H1 (cell line): ENCODE measurements at regions not wholly inside any gene's neighbourhood (a gene's known extent, or its start where the extent isn't known, plus 50 kb on each side); places are given as distances from the start of the nearest gene placed in this dataset.

Experiments
- CTCF ChIA-PET: fragments of 300-600 bp; sonication (Branson Sonifier 250); formaldehyde crosslinking; loops from one replicate; lab custom pipeline; 2021; ENCODE audit not compliant: partially characterized antibody; lab: Charles Lee
- POLR2A ChIA-PET: fragments of 300-600 bp; sonication (Branson Sonifier 250); formaldehyde crosslinking; loops from one replicate; lab custom pipeline; 2021; ENCODE audit warnings: inconsistent platforms; ENCODE audit not compliant: partially characterized antibody; lab: Charles Lee
- DNase-seq, 2 experiments: peaks; one replicate each; pipeline versions ENCODE4 v3.0.0 to v3.0.0-alpha.2; 2010 to 2022; ENCODE audit warnings: low spot score in 2 of 2, low read depth in 1 of 2, mixed read lengths in 1 of 2
- FAIRE-seq: peaks from 2 replicates; lab custom pipeline; 2011; peaks lifted over from hg19 to GRCh38; lab: Jason Lieb, UNC
- H2AFZ ChIP-seq: 2 replicates; pipeline ENCODE4 v1.8.1; 2012; ENCODE audit warnings: low read length, inconsistent platforms
- H2AK5ac ChIP-seq: 2 replicates; pipeline ENCODE4 v1.6.1; 2013; ENCODE audit warnings: low read depth, low read length
- H2BK120ac ChIP-seq: replicated peaks from 2 replicates; pipeline ENCODE3; 2013; ENCODE audit warnings: low read depth, low read length, inconsistent platforms
- H2BK12ac ChIP-seq: 2 replicates; pipeline ENCODE4 v1.6.1; 2013; ENCODE audit warnings: low read depth, low read length
- H2BK15ac ChIP-seq: 2 replicates; pipeline ENCODE4 v1.6.1; 2013; ENCODE audit warnings: low read length
- H2BK20ac ChIP-seq: 2 replicates; pipeline ENCODE4 v1.6.1; 2013; ENCODE audit warnings: low read length
- H2BK5ac ChIP-seq: 2 replicates; pipeline ENCODE4 v1.6.1; 2013; ENCODE audit warnings: low read depth, low read length
- H3K14ac ChIP-seq: 2 replicates; pipeline ENCODE4 v1.6.1; 2013; ENCODE audit warnings: inconsistent platforms; ENCODE audit not compliant: insufficient read length
- H3K18ac ChIP-seq: 2 replicates; pipeline ENCODE4 v1.6.1; 2013; ENCODE audit warnings: low read length; ENCODE audit errors: extremely low read depth
- H3K23ac ChIP-seq: 2 replicates; pipeline ENCODE4 v1.6.1; 2013; ENCODE audit warnings: inconsistent platforms; ENCODE audit not compliant: insufficient read length
- H3K23me2 ChIP-seq: 2 replicates; pipeline ENCODE4 v1.6.1; 2013; ENCODE audit warnings: low read depth, low read length
- H3K27ac ChIP-seq: 2 replicates; pipeline ENCODE4 v1.6.1; 2011; ENCODE audit warnings: low read depth, low read length, inconsistent platforms
- H3K27me3 ChIP-seq, 4 experiments: replicated peaks in 1 of 4; 1 replicate in 1 of 4; 2 replicates in 3 of 4; pipeline versions ENCODE4 v1.6.1 to v1.8.1; 2011 to 2013; ENCODE audit warnings: low read length in 3 of 4, mild to moderate bottlenecking in 3 of 4, inconsistent platforms in 2 of 4, mixed read lengths in 2 of 4, moderate library complexity in 1 of 4; ENCODE audit not compliant: control insufficient read depth in 3 of 4, insufficient read depth in 3 of 4; ENCODE audit errors: extremely low read depth in 1 of 4
- H3K36me3 ChIP-seq, 4 experiments: 2 replicates each; pipeline versions ENCODE4 v1.6.1 to v1.8.1; 2011 to 2013; ENCODE audit warnings: mild to moderate bottlenecking in 4 of 4, low read length in 3 of 4, moderate library complexity in 2 of 4, control low read depth in 1 of 4, inconsistent platforms in 1 of 4; ENCODE audit not compliant: insufficient read depth in 4 of 4, control insufficient read depth in 2 of 4
- H3K4ac ChIP-seq: replicated peaks from 2 replicates; pipeline ENCODE3; 2013; ENCODE audit warnings: low read length, low read depth, mixed read lengths, inconsistent platforms; ENCODE audit not compliant: insufficient read length
- H3K4me1 ChIP-seq, 4 experiments: replicated peaks in 1 of 4; 1 replicate in 1 of 4; 2 replicates in 3 of 4; pipeline versions ENCODE4 v1.6.1 to v1.8.1; 2011 to 2013; ENCODE audit warnings: low read length in 3 of 4, inconsistent platforms in 2 of 4, mixed read lengths in 1 of 4; ENCODE audit not compliant: insufficient read depth in 4 of 4, control insufficient read depth in 3 of 4
- H3K4me2 ChIP-seq, 2 experiments: 2 replicates each; pipeline versions ENCODE4 v1.6.1 to v1.8.1; 2011 to 2013; ENCODE audit warnings: low read depth in 2 of 2, low read length in 2 of 2, control low read depth in 1 of 2, inconsistent platforms in 1 of 2, mild to moderate bottlenecking in 1 of 2; ENCODE audit not compliant: insufficient read depth in 1 of 2
- H3K4me3 ChIP-seq, 4 experiments: fragments of 200-600, 300-600 bp in 1 of 4; sonication (generic), shearing (Covaris generic), sonication (Bioruptor Twin) in 1 of 4; 2 replicates each; pipeline versions ENCODE4 v1.5.1 to v1.8.1; 2011 to 2016; ENCODE audit warnings: low read length in 4 of 4, low read depth in 3 of 4, control low read depth in 2 of 4, inconsistent platforms in 2 of 4, mild to moderate bottlenecking in 2 of 4, mixed read lengths in 1 of 4, moderate library complexity in 1 of 4; ENCODE audit not compliant: insufficient read depth in 2 of 4; ENCODE audit errors: extremely low read depth in 1 of 4
- H3K56ac ChIP-seq: replicated peaks from 2 replicates; pipeline ENCODE3; 2013; ENCODE audit warnings: low read depth, mild to moderate bottlenecking, mixed read lengths, low read length, inconsistent platforms; ENCODE audit not compliant: insufficient read length
- H3K79me1 ChIP-seq: 2 replicates; pipeline ENCODE4 v1.6.1; 2013; ENCODE audit warnings: low read depth, low read length, control low read depth
- H3K79me2 ChIP-seq, 2 experiments: 2 replicates each; pipeline versions ENCODE4 v1.6.1 to v1.8.1; 2012 to 2013; ENCODE audit warnings: low read length in 2 of 2, mild to moderate bottlenecking in 2 of 2, inconsistent platforms in 1 of 2; ENCODE audit not compliant: insufficient read depth in 2 of 2, control insufficient read depth in 1 of 2
- H3K9ac ChIP-seq, 4 experiments: replicated peaks in 1 of 4; 1 replicate in 1 of 4; 2 replicates in 3 of 4; pipeline versions ENCODE4 v1.6.1 to v1.8.1; 2011 to 2013; ENCODE audit warnings: low read depth in 3 of 4, low read length in 3 of 4, control low read depth in 2 of 4, mild to moderate bottlenecking in 2 of 4, moderate library complexity in 2 of 4, inconsistent platforms in 1 of 4; ENCODE audit errors: extremely low read depth in 1 of 4
- H3K9me3 ChIP-seq, 2 experiments: 2 replicates each; pipeline versions ENCODE4 v1.6.1 to v1.8.1; 2012 to 2013; ENCODE audit warnings: mild to moderate bottlenecking in 2 of 2, moderate library complexity in 2 of 2, control low read depth in 1 of 2, inconsistent platforms in 1 of 2, low read depth in 1 of 2, low read length in 1 of 2, mixed read lengths in 1 of 2; ENCODE audit not compliant: insufficient read depth in 2 of 2
- H4K20me1 ChIP-seq, 2 experiments: replicated peaks in 1 of 2; 2 replicates each; pipeline versions ENCODE3 to v1.8.1; 2011 to 2013; ENCODE audit warnings: inconsistent platforms in 2 of 2, low read length in 2 of 2, mild to moderate bottlenecking in 1 of 2; ENCODE audit not compliant: insufficient read depth in 2 of 2, control insufficient read depth in 1 of 2
- H4K5ac ChIP-seq: 2 replicates; pipeline ENCODE4 v1.6.1; 2013; ENCODE audit warnings: low read length, low read depth, mixed read lengths, inconsistent platforms; ENCODE audit not compliant: insufficient read length
- H4K8ac ChIP-seq: 2 replicates; pipeline ENCODE4 v1.8.0; 2013; ENCODE audit warnings: mild to moderate bottlenecking, moderate library complexity, low read length, inconsistent platforms; ENCODE audit not compliant: insufficient read depth; ENCODE audit errors: extremely low read depth
- H4K91ac ChIP-seq: replicated peaks from 2 replicates; pipeline ENCODE3; 2013; ENCODE audit warnings: low read length, mixed read lengths, inconsistent platforms; ENCODE audit not compliant: insufficient read length
- KDM4A ChIP-seq: IDR thresholded peaks from one replicate; pipeline ENCODE4 v1.7.1; 2012; ENCODE audit warnings: low read depth, mild to moderate bottlenecking, moderate library complexity, low read length, inconsistent platforms; ENCODE audit not compliant: severe bottlenecking
- WGBS, 2 experiments: shearing (Covaris generic) in 1 of 2; methylation state at CpG; one replicate each; pipeline versions ENCODE4 v1.1.6 to v1.1.7; 2013 to 2015; ENCODE audit warnings: low lambda C conversion rate in 2 of 2, mixed read lengths in 2 of 2, inconsistent platforms in 1 of 2, low coverage in 1 of 2, missing lambda C conversion rate in 1 of 2; ENCODE audit not compliant: insufficient replicate concordance in 2 of 2, insufficient coverage in 1 of 2, insufficient read length in 1 of 2; ENCODE audit errors: extremely low coverage in 1 of 2, missing lambda C conversion rate in 1 of 2; 5-methylcytosine and 5-hydroxymethylcytosine counted together
- TF ChIP-seq, protein P1 (sequence below): IDR thresholded peaks from 2 replicates; pipeline ENCODE4 v1.6.1; 2012; ENCODE audit warnings: low read length, inconsistent platforms

DNA sequence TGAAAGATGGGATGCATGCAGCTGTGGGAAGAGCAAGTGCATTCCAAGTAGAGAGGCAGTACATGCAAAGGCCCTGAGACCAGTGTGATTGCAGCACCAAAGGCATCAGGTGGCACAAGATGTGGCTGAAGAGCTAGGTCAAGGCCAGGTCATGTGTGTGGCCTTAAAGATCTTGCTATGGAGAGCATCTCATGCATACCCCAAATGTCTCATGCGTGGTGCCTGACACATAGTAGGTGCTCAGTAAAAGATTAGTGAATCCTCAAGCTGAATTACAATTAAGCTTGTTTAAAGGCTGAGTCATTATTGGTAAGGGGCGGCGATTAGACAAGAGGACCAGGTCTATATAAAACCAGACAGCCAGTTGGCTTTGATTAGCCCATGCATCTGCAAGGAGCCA lies 336.6 kb downstream of the FGFR2 start:
- CTCF ChIA-PET, result no interaction called here
- no peak overlapping the region for H2BK12ac ChIP-seq
- TF ChIP-seq KDM4A, result no peak
- TF ChIP-seq, protein P1, sequence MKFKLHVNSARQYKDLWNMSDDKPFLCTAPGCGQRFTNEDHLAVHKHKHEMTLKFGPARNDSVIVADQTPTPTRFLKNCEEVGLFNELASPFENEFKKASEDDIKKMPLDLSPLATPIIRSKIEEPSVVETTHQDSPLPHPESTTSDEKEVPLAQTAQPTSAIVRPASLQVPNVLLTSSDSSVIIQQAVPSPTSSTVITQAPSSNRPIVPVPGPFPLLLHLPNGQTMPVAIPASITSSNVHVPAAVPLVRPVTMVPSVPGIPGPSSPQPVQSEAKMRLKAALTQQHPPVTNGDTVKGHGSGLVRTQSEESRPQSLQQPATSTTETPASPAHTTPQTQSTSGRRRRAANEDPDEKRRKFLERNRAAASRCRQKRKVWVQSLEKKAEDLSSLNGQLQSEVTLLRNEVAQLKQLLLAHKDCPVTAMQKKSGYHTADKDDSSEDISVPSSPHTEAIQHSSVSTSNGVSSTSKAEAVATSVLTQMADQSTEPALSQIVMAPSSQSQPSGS, result no peak

More for the DNA sequence above, 336.6 kb downstream of the FGFR2 start:
- Histone ChIP-seq H2BK20ac (no peak overlapping the region), H3K18ac (no peak overlapping the region), H2BK120ac (no peak overlapping the region), H3K9ac (no peak overlapping the region; a peak in 1 of 7 replicates), H3K14ac (no peak overlapping the region), H3K4me1 (peaks cover 0 to 3% (median 2%) of the 10 kb centered on the region in 4 experiments; a peak in 2 of 7 replicates), H3K9me3 (no peaks in the 10 kb centered on the region), H3K79me2 (no peaks in the 10 kb centered on the region), H3K4ac (no peak overlapping the region), H3K23ac (no peak overlapping the region), H2BK15ac (no peak overlapping the region), H2BK5ac (no peak overlapping the region), H4K5ac (no peak overlapping the region), H3K79me1 (no peaks in the 10 kb centered on the region), H3K56ac (no peak overlapping the region), H2AFZ (no peak overlapping the region), H2AK5ac (no peak overlapping the region), H3K4me2 (no peak overlapping the region), H4K20me1 (no peaks in the 10 kb centered on the region), H3K36me3 (no peaks in the 10 kb centered on the region), H3K27ac (no peak overlapping the region), H4K91ac (no peak overlapping the region), H3K23me2 (no peaks in the 10 kb centered on the region), H3K4me3 (no peak overlapping the region), H3K27me3 (peaks cover 0 to 2% (median 0%) of the 10 kb centered on the region in 4 experiments; a peak in 1 of 7 replicates), H4K8ac (no peak overlapping the region)
- POLR2A ChIA-PET, result no interaction called here
- 100% methylated on average over 3 of the region's 3 CpGs; no CpG with 5 or more reads in 1 of the 2 experiments for WGBS, 2 experiments
- no peak for DNase-seq
- FAIRE-seq, result no peak
